K562 (cell line): ENCODE measurements at regions not wholly inside any gene's neighbourhood (a gene's known extent, or its start where the extent isn't known, plus 50 kb on each side); places are given as distances from the start of the nearest gene placed in this dataset.

ENCODE experiments used
- CHAMP1 ChIP-seq: fragments of 450-650 bp; IDR thresholded peaks from 2 replicates; pipeline ENCODE4 v1.6.1; 2016; ENCODE audit warnings: mild to moderate bottlenecking
- E2F8 ChIP-seq: fragments of 450-650 bp; IDR thresholded peaks from 2 replicates; pipeline ENCODE4 v1.7.1; 2018; ENCODE audit warnings: mild to moderate bottlenecking, low read depth; ENCODE audit not compliant: partially characterized antibody
- MCM7 ChIP-seq, 2 experiments: fragments of 450-650 bp; IDR thresholded peaks; 2 replicates each; pipeline ENCODE4 v1.6.1; 2016 to 2018
- MGA ChIP-seq: fragments of 450-650 bp; IDR thresholded peaks from 2 replicates; pipeline ENCODE4 v1.6.1; 2016; ENCODE audit warnings: mild to moderate bottlenecking, moderate library complexity
- NBN ChIP-seq: fragments of 450-650 bp; IDR thresholded peaks from 2 replicates; pipeline ENCODE4 v1.6.1; 2016; ENCODE audit warnings: low read depth, mild to moderate bottlenecking
- SAFB ChIP-seq: fragments of 200-400 bp; formaldehyde crosslinking; IDR thresholded peaks from 2 replicates; pipeline ENCODE4 v1.6.1; 2017; ENCODE audit warnings: low read depth, low read length, borderline replicate concordance
- SMARCA4 ChIP-seq: fragments of 450-650 bp; IDR thresholded peaks from 2 replicates; pipeline ENCODE4 v1.6.1; 2016
- TOE1 ChIP-seq, 2 experiments: fragments of 450-650 bp in 1 of 2; sonication (generic) in 1 of 2; formaldehyde crosslinking in 1 of 2; IDR thresholded peaks; 2 replicates each; pipeline versions ENCODE4 v1.7.1 to v1.8.0; 2016 to 2022; ENCODE audit warnings: borderline replicate concordance in 2 of 2, mild to moderate bottlenecking in 2 of 2, antibody characterized with exemption in 1 of 2, inconsistent platforms in 1 of 2, low read depth in 1 of 2, missing genetic modification reagents in 1 of 2, moderate library complexity in 1 of 2
- ZNF146 ChIP-seq: IDR thresholded peaks from one replicate; pipeline ENCODE4 v1.6.1; 2018; ENCODE audit warnings: missing compliant biosample characterization; ENCODE audit not compliant: unreplicated experiment
- ZNF239 ChIP-seq: fragments of 250-450 bp; sonication (Bioruptor Pico); IDR thresholded peaks from 2 replicates; pipeline ENCODE4 v1.4.0; 2020; ENCODE audit warnings: mild to moderate bottlenecking

GRCh38 chr6:26175428-26176181 lies 88.4 kb downstream of the HFE start (continued):
- peak; percentile 37 for TF ChIP-seq E2F8
- peak; percentile 23; the same call in 1 of the 2 replicates for TF ChIP-seq TOE1 (IDR thresholded peaks at IDR 0.05; ENCODE audit: borderline replicate concordance)
- no peak for TF ChIP-seq TOE1 (CRISPR knock-in tag; IDR thresholded peaks at IDR 0.05; ENCODE audit: borderline replicate concordance, low read depth)
- 0 out of 4 replicates have a peak, but pooled peaks of 1 of the 2 experiments have one; percentile 24 for TF ChIP-seq MCM7 (IDR thresholded peaks at IDR 0.05)
- TF ChIP-seq CHAMP1, result peak; percentile 74
- TF ChIP-seq MGA, result peak; percentile 30; the same call in 1 of the 2 replicates
- no peak for TF ChIP-seq ZNF239 (CRISPR knock-in tag)
- 0 out of 2 replicates have a peak, but pooled peaks have one; percentile 20 for TF ChIP-seq SMARCA4
- TF ChIP-seq ZNF146 (CRISPR knock-in tag), result no peak
- peak; percentile 51 for TF ChIP-seq NBN
- no peak for TF ChIP-seq SAFB
